OCI-LY3 (cell line): ENCODE measurements at regions not wholly inside any gene's neighbourhood (a gene's known extent, or its start where the extent isn't known, plus 50 kb on each side); places are given as distances from the start of the nearest gene placed in this dataset.

Experiments
- CTCF ChIP-seq: fragments of 200-600, 300-600 bp; sonication (generic); IDR thresholded peaks from 2 replicates; pipeline ENCODE4 v1.5.1; 2014; ENCODE audit warnings: antibody characterized with exemption, low read length, low read depth
- EZH2phosphoT487 ChIP-seq: fragments of 200-600 bp; shearing (Covaris generic); IDR thresholded peaks from 2 replicates; pipeline ENCODE4 v1.6.1; 2018; ENCODE audit warnings: antibody characterized with exemption, mixed run types, low read depth

GRCh38 chr3:148066802-148067201 lies 630.9 kb upstream of the AGTR1 start:
- TF ChIP-seq CTCF (no peak), EZH2phosphoT487 (no peak)
